ENCODE measurements at regions not wholly inside any gene's neighbourhood (a gene's known extent, or its start where the extent isn't known, plus 50 kb on each side); places are given as distances from the start of the nearest gene placed in this dataset.
"Not testable (repeated sequence)": the region's sequence is repeated elsewhere in the genome, so short reads cannot be mapped to it uniquely, and the experiment has no call there.

DNA sequence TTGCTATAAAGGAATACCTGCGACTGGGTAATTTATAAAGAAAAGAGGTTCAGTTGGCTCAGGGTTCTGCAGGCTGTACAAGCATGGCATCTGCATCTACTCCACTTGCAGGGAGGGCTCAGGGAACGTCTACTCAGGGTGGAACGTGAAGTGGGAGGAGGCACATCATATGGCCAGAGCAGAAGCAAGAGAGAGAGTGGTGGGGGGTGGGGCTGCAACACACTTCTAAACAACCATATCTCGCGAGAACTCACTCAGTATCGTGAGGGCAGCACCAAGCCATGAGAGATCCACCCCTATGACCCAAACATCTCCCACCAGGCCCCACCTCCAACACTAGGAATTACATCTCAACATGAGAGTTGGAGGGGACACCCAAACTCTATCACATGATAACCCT is 109.8 kb upstream of the SCAF8 start:
- Mint-ChIP-seq H3K27ac (no peak overlapping the region), H3K27me3 (ENCODE audit: low read depth) (peaks cover 22% of the 10 kb centered on the region), H3K4me3 (no peak overlapping the region), H3K4me1 (ENCODE audit: low read depth) (no peaks in the 10 kb centered on the region), H3K9me3 (peaks cover 4% of the 10 kb centered on the region in 2 donors), H3K36me3 (ENCODE audit: insufficient read depth in 2 of 2) (peaks cover 4% of the 10 kb centered on the region in 2 donors)
- ATAC-seq (replicated peaks in 1 of 2) (no peak), DNase-seq (no peak)

DNA sequence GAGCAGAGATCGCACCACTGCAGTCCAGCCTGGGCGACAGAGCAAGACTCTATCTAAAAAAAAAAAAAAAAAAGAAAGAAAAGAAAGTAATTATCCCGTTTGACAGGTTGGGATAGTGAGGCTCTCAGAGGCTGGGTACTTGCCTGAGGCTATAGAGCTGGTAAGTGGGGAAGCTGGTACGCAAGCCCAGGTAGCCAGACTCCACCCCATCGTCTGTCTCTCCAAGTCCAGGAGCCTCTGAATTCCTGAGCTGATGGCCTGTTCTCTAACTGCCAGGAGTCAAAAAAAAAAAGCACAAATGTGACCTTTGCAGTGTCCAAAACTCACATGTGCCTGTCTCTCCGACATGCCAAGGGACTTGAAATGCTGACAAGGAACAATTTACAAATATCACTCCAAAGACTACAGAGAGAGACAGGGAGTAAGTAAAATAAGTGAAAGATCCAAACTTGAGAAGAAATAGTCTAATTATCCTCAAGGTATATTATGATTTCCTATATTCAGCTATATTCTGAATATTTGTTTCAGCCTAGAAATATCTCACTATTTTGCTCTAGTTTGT is 109.1 kb upstream of the SCAF8 start:
- ATAC-seq (replicated peaks in 1 of 2) (no peak), DNase-seq (no peak)
- H3K9me3 Mint-ChIP-seq, result peaks cover 4% of the 10 kb centered on the region in 2 donors
- peaks cover 4% of the 10 kb centered on the region in 2 donors for H3K36me3 Mint-ChIP-seq (ENCODE audit: insufficient read depth in 2 of 2)
- no peaks in the 10 kb centered on the region for H3K4me1 Mint-ChIP-seq (ENCODE audit: low read depth)
- no peak overlapping the region for H3K27ac Mint-ChIP-seq
- H3K27me3 Mint-ChIP-seq (ENCODE audit: low read depth), result peaks cover 22% of the 10 kb centered on the region
- no peak overlapping the region for H3K4me3 Mint-ChIP-seq

DNA sequence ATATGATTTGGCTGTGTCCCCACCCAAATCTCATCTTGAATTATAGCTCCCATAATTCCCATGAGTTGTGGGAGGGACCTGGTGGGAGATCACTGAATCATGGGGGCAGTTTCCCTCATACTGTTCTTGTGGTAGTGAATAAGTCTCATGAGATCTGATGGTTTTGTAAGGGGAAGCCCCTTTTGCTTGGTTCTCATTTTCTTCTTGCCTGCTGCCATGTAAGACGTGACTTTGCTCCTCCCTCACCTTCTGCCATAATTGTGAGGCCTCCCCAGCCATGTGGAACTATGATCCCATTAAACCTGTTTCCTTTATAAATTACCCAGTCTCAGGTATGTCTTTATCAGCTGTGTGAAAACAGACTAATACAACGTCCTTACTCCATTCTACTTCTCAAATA is 108.5 kb upstream of the SCAF8 start:
- ATAC-seq (replicated peaks in 1 of 2); DNase-seq; H3K4me1 Mint-ChIP-seq (ENCODE audit: low read depth); H3K4me3 Mint-ChIP-seq; H3K27ac Mint-ChIP-seq; H3K9me3 Mint-ChIP-seq; H3K36me3 Mint-ChIP-seq (ENCODE audit: insufficient read depth in 2 of 2): not testable (repeated sequence)
- peaks cover 16% of the 10 kb centered on the region for H3K27me3 Mint-ChIP-seq (ENCODE audit: low read depth)

DNA sequence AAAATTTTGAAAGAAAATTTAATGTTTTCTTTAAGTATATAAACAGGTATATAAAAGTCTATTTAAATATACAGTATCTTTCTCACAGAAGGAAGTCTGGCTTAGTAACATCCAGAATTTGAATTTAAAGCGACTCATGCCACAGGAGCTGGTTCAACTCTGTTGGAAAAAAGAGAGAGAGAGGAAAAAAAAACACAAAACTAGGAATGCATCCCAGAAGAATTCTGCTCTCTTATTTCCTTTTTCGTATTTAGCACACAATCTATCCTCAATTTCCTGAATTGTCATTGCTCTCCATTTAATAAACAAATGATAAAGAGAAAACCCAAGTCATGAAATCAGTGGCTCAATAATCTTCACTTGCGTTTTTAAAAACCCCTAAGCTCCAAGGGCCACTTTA is 107.5 kb upstream of the SCAF8 start:
- DNase-seq, result no peak
- Mint-ChIP-seq H3K27me3 (ENCODE audit: low read depth) (peaks cover 14% of the 10 kb centered on the region), H3K9me3 (peaks cover 4% of the 10 kb centered on the region in 2 donors), H3K4me3 (no peak overlapping the region), H3K4me1 (ENCODE audit: low read depth) (no peaks in the 10 kb centered on the region), H3K27ac (no peak overlapping the region), H3K36me3 (ENCODE audit: insufficient read depth in 2 of 2) (peaks cover 4% of the 10 kb centered on the region in 2 donors)
- no peak for ATAC-seq (replicated peaks in 1 of 2)

DNA sequence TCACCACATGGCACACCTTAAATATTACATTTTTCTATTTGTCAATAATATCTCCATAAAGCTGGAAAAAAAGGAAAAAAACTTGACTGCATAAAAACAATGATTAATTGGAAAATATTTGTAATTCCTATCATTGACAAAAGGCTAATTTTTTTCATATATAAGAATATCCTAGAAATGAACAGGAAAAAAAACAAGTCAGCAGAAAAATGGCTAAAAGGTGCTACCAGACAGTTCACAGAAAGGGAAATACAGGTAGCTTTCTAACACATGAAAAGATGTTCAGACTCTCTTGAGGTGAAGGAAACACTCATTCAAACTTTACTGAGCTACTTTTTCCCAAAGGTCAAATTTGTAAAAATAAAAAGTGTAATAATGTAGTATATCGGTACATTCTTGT is 104.1 kb upstream of the SCAF8 start:
- no peak for DNase-seq
- peaks cover 7 to 8% of the 10 kb centered on the region in 2 donors for H3K9me3 Mint-ChIP-seq
- ATAC-seq (replicated peaks in 1 of 2), result no peak
- H3K27me3 Mint-ChIP-seq (ENCODE audit: low read depth), result peaks cover 33% of the 10 kb centered on the region
- H3K4me1 Mint-ChIP-seq (ENCODE audit: low read depth), result no peaks in the 10 kb centered on the region
- no peak overlapping the region for H3K4me3 Mint-ChIP-seq
- no peak overlapping the region for H3K27ac Mint-ChIP-seq
- peaks cover 0 to 4% of the 10 kb centered on the region in 2 donors for H3K36me3 Mint-ChIP-seq (ENCODE audit: insufficient read depth in 2 of 2)

DNA sequence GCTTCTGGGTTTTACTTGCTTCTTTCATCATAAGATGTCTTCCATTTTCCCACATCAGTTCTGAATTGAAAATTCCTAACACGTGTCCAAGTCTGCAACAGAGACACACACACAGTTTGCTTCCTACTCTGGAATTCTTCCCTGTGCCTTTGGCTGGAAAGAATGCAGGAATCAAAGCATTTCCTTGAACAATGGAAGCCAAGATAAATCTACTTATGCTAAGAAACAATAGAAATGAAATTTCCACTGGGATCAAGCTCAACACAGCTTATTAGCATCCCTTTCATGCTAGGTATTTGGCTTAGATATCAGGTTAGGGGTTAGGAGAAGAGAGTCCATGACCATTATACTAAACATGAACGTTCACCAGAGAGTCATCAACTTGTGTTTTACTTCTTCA is 101.1 kb upstream of the SCAF8 start:
- Mint-ChIP-seq H3K27me3 (ENCODE audit: low read depth) (peaks cover 34% of the 10 kb centered on the region), H3K9me3 (peaks cover 3 to 4% of the 10 kb centered on the region in 2 donors), H3K27ac (no peak overlapping the region), H3K4me3 (no peak overlapping the region), H3K4me1 (ENCODE audit: low read depth) (no peaks in the 10 kb centered on the region), H3K36me3 (ENCODE audit: insufficient read depth in 2 of 2) (no peaks in the 10 kb centered on the region)
- DNase-seq (no peak), ATAC-seq (replicated peaks in 1 of 2) (no peak)

DNA sequence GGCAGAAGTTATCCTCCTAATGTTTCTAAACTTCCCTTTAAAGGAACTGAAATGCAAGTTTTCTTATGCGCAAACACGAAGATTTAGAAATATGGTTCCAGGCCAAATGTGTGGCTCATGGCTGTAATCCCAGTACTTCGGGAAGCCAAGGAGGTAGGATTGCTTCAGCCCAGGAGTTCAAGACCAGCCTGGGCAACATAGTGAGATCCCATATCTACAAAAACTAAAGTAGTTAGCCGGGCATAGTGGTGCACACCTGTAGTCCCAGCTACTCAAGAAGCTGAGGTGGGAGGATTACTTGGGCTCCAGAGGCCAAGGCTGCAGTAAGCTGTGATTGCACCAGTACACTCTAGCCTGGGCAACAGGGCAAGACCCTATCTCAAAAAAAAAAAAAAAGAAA is 95.8 kb upstream of the SCAF8 start:
- H3K4me3 Mint-ChIP-seq, result no peak overlapping the region
- H3K36me3 Mint-ChIP-seq (ENCODE audit: insufficient read depth in 2 of 2), result peaks cover 0 to 2% of the 10 kb centered on the region in 2 donors
- peaks cover 7 to 8% of the 10 kb centered on the region in 2 donors for H3K9me3 Mint-ChIP-seq
- no peak for DNase-seq
- no peaks in the 10 kb centered on the region for H3K4me1 Mint-ChIP-seq (ENCODE audit: low read depth)
- H3K27ac Mint-ChIP-seq, result no peak overlapping the region
- no peak for ATAC-seq (replicated peaks in 1 of 2)
- H3K27me3 Mint-ChIP-seq (ENCODE audit: low read depth), result peaks cover 15% of the 10 kb centered on the region

DNA sequence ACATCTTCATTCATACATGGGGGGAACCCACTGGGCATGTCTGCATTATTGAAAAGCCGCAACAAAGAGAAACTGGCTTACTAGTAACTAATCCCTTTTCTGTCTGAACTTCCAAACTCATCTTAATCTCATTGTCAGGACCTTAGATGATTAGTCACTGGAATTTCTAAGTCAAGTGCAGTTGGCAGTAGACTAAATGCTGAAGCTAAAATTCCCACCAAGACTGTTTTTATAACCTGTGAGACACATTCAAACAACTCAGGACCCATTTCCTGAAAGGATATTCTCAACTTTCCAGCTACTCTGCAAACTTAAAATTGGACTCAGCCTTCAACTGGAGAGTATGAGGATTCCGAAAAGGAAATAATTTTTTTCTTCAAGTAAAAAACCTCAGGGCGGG is 94.8 kb upstream of the SCAF8 start:
- H3K4me1 Mint-ChIP-seq (ENCODE audit: low read depth), result no peaks in the 10 kb centered on the region
- no peak for ATAC-seq (replicated peaks in 1 of 2)
- H3K9me3 Mint-ChIP-seq, result peaks cover 7 to 8% of the 10 kb centered on the region in 2 donors
- peaks cover 0 to 2% of the 10 kb centered on the region in 2 donors for H3K36me3 Mint-ChIP-seq (ENCODE audit: insufficient read depth in 2 of 2)
- H3K27ac Mint-ChIP-seq, result no peak overlapping the region
- no peak overlapping the region for H3K4me3 Mint-ChIP-seq
- DNase-seq, result no peak
- peaks cover 9% of the 10 kb centered on the region for H3K27me3 Mint-ChIP-seq (ENCODE audit: low read depth)

DNA sequence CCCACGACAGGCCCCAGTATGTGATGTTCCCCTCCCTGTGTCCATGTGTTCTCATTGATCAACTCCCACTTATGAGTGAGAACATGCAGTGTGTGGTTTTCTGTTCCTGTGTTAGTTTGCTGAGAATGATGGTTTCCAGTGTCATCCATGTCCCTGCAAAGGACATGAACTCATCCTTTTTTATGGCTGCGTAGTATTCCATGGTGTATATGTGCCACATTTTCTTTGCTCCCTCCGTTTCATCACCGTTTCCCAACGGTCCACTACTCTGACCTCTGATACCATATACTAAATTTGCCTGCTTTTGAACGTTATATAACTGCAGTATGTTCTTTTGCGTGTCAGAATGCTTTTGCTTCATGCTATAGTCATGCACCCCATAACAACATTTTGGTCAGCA is 94.0 kb upstream of the SCAF8 start:
- H3K9me3 Mint-ChIP-seq, H3K4me3 Mint-ChIP-seq: not testable (repeated sequence)

DNA sequence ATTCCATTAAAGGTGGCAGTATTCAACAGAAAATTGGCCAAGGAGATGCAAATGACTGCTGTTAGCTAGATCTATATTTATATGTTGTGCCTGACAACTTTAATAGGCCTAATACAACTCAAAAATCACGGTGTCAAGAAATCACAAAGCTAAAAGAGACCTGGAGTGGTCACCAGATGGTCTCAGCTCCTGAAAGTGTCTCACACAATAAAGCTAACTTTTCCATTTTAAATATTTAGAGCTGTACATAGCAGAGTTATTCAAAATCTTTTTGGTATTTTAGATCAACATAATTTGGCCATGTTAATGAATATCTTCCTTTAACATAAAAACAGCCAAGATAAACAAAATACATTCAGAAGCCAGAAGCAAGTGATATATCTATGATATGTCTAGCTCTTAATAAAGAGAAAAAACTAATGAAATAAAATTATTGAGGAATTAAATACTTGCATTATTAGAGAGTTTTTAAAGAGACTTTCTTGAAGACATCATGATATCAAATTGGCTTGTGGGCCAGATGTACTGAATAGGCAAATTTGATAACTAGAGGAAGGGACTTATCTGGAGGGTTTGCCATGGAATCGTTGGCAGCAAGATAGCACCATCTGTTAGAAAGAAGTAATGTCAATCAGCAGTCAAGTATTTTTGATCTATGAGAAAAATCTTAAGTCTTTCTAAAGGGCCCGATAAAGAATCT is 84.9 kb upstream of the SCAF8 start:
- DNase-seq, result no peak

More for the DNA sequence above, 94.0 kb upstream of the SCAF8 start:
- not testable (repeated sequence) for ATAC-seq (replicated peaks in 1 of 2); H3K4me1 Mint-ChIP-seq (ENCODE audit: low read depth); DNase-seq; H3K27me3 Mint-ChIP-seq (ENCODE audit: low read depth); H3K36me3 Mint-ChIP-seq (ENCODE audit: insufficient read depth in 2 of 2); H3K27ac Mint-ChIP-seq

DNA sequence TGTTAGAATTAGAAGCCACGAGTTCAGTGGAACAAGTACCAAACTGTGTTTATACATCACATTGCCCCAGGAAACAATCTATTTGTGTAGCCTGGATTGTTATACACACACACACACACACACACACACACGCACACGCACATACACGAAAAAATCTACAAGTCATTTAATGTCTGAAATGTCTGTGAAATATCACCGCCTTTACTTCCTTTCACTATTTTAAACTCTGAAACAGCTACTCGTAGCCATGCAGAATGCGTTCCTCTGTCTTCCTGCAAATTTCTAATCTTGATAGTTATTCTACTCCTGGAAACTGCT is 84.4 kb upstream of the SCAF8 start:
- peaks cover 2% of the 10 kb centered on the region in 2 donors for H3K36me3 Mint-ChIP-seq (ENCODE audit: insufficient read depth in 2 of 2)
- no peak overlapping the region for H3K27ac Mint-ChIP-seq
- no peaks in the 10 kb centered on the region for H3K27me3 Mint-ChIP-seq (ENCODE audit: low read depth)
- ATAC-seq (replicated peaks in 1 of 2), result no peak
- H3K4me3 Mint-ChIP-seq, result no peak overlapping the region
- no peaks in the 10 kb centered on the region for H3K9me3 Mint-ChIP-seq
- H3K4me1 Mint-ChIP-seq (ENCODE audit: low read depth), result no peaks in the 10 kb centered on the region
- no peak for DNase-seq

More for the DNA sequence above, 84.9 kb upstream of the SCAF8 start:
- no peaks in the 10 kb centered on the region for H3K27me3 Mint-ChIP-seq (ENCODE audit: low read depth)
- no peak overlapping the region for H3K4me3 Mint-ChIP-seq
- no peaks in the 10 kb centered on the region for H3K4me1 Mint-ChIP-seq (ENCODE audit: low read depth)
- H3K36me3 Mint-ChIP-seq (ENCODE audit: insufficient read depth in 2 of 2), result peaks cover 2% of the 10 kb centered on the region in 2 donors
- no peak overlapping the region for H3K27ac Mint-ChIP-seq
- ATAC-seq (replicated peaks in 1 of 2), result no peak
- H3K9me3 Mint-ChIP-seq, result no peaks in the 10 kb centered on the region

DNA sequence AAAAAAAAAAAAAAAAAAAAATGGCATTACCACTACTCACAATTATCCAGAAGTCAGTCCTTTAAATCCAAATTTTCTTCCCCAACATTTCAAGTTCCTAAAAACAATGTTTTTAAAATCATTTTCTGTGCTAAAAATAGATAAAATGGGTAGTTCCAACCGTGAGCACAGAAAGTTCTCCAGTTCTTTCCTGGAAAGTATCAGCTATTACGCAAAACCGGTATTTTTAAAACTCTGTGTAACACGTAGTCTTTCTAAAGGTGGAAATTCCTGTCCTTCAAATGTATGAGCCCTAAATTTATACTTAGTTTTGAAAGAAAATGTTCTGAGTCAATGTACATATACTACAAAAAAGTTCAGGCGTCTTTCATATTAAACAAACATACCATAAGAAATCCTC is 83.5 kb upstream of the SCAF8 start:
- no peak overlapping the region for H3K4me3 Mint-ChIP-seq
- H3K36me3 Mint-ChIP-seq (ENCODE audit: insufficient read depth in 2 of 2), result peaks cover 2% of the 10 kb centered on the region in 2 donors
- ATAC-seq (replicated peaks in 1 of 2), result no peak
- H3K27ac Mint-ChIP-seq, result no peak overlapping the region
- H3K4me1 Mint-ChIP-seq (ENCODE audit: low read depth), result no peaks in the 10 kb centered on the region
- no peak for DNase-seq
- H3K9me3 Mint-ChIP-seq, result no peaks in the 10 kb centered on the region
- no peaks in the 10 kb centered on the region for H3K27me3 Mint-ChIP-seq (ENCODE audit: low read depth)

DNA sequence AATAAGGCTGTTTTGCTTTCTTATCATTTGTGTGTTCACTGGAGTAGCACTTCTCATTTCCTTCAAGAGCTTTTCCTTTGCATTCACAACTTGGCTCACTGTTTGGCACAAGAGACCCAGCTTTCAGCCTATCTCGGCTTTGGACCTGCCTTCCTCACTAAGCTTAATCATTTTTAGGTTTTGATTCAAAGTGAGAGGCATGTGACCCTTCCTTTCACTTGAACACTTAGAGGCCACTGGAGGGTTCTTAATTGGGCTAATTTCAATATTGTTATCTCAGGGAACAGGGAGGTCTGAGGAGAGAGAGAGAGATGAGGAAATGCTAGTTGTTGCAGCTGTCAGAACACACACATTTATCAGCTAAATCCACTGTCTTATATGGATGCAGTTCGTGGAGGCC is 82.9 kb upstream of the SCAF8 start:
- H3K4me1 Mint-ChIP-seq (ENCODE audit: low read depth), result no peaks in the 10 kb centered on the region

DNA sequence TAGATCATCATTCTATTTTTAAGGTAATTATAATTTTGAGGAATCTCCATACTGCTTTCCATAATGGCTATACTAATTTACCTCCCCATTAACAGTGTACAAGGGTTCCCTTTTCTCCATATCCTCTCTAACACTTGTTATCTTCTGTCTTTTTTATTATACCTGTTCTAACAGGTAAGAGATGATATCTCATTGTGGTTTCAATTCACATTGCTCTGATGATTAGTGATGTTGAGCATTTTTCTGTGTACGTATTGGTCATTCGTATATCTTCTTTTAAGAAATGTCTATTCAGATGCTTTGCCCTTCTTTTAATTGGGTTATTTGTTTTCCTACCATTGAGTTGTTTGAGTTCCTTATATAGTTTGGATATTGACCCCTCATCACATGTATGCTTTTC is 81.6 kb upstream of the SCAF8 start:
- Mint-ChIP-seq H3K4me3 (no peak overlapping the region), H3K9me3 (no peaks in the 10 kb centered on the region), H3K36me3 (ENCODE audit: insufficient read depth in 2 of 2) (peaks cover 2% of the 10 kb centered on the region in 2 donors), H3K27me3 (ENCODE audit: low read depth) (no peaks in the 10 kb centered on the region), H3K27ac (peak overlapping the region; percentile 32), H3K4me1 (ENCODE audit: low read depth) (no peaks in the 10 kb centered on the region)
- no peak for ATAC-seq (replicated peaks in 1 of 2)
- no peak for DNase-seq

More for the DNA sequence above, 82.9 kb upstream of the SCAF8 start:
- DNase-seq (no peak), ATAC-seq (replicated peaks in 1 of 2) (no peak)
- H3K4me3 Mint-ChIP-seq, result no peak overlapping the region
- H3K27me3 Mint-ChIP-seq (ENCODE audit: low read depth), result no peaks in the 10 kb centered on the region
- H3K36me3 Mint-ChIP-seq (ENCODE audit: insufficient read depth in 2 of 2), result peaks cover 2% of the 10 kb centered on the region in 2 donors
- no peak overlapping the region for H3K27ac Mint-ChIP-seq
- no peaks in the 10 kb centered on the region for H3K9me3 Mint-ChIP-seq

Measured in activated T-cell treated with anti-CD3 and anti-CD28 coated beads, Interleukin-2, amount 50 U/mL, for 72 hours (primary cell).